IMR-90 (cell line): ENCODE measurements at regions not wholly inside any gene's neighbourhood (a gene's known extent, or its start where the extent isn't known, plus 50 kb on each side); places are given as distances from the start of the nearest gene placed in this dataset.

Source experiments
- ATAC-seq: fragments of 200-7000 bp; cut with Tn5 transposase; 2 replicates; pipeline ENCODE4 v1.9.1; 2020; ENCODE audit warnings: low read depth, mild to moderate bottlenecking, moderate library complexity
- BruUV-seq: library from RNA; stranded (reverse); fragments of 400-500 nt; replicated peaks from 2 replicates; lab custom pipeline; 2021; lab: Mats Ljungman, UMichigan
- CTCF ChIA-PET: fragments of 300-600 bp; formaldehyde crosslinking; extraction: SDS; loops from one replicate; lab custom pipeline; 2021; ENCODE audit warnings: antibody characterized with exemption; lab: Yijun Ruan, JAX
- POLR2A ChIA-PET: fragments of 300-600 bp; sonication (Branson Sonifier 250); formaldehyde crosslinking; loops from one replicate; lab custom pipeline; 2022; ENCODE audit warnings: antibody characterized with exemption; ENCODE audit not compliant: unreplicated experiment; lab: Charles Lee
- DNase-seq: peaks from one replicate; pipeline ENCODE4 v3.0.0; 2013
- H2AFZ ChIP-seq: replicated peaks from 2 replicates; pipeline ENCODE3; 2013; ENCODE audit warnings: low read length, mild to moderate bottlenecking; ENCODE audit not compliant: poor library complexity
- H2AK5ac ChIP-seq: 2 replicates; pipeline ENCODE4 v1.6.1; 2013; ENCODE audit warnings: low read depth, low read length, inconsistent platforms
- H2AK9ac ChIP-seq: replicated peaks from 2 replicates; pipeline ENCODE3; 2013; ENCODE audit warnings: mild to moderate bottlenecking, low read depth, low read length, moderate library complexity; ENCODE audit not compliant: poor library complexity
- H2BK120ac ChIP-seq: 2 replicates; pipeline ENCODE4 v1.6.1; 2013; ENCODE audit warnings: low read depth, low read length, inconsistent platforms
- H2BK15ac ChIP-seq: 3 replicates; pipeline ENCODE4 v1.6.1; 2013; ENCODE audit warnings: low read depth, low read length, inconsistent platforms
- H2BK20ac ChIP-seq: 2 replicates; pipeline ENCODE4 v1.6.1; 2013; ENCODE audit warnings: low read depth, mild to moderate bottlenecking, inconsistent platforms, low read length, moderate library complexity
- H2BK5ac ChIP-seq: 2 replicates; pipeline ENCODE4 v1.6.1; 2013; ENCODE audit warnings: mild to moderate bottlenecking, low read depth, low read length, inconsistent platforms; ENCODE audit not compliant: poor library complexity, severe bottlenecking
- H3K14ac ChIP-seq: replicated peaks from 2 replicates; pipeline ENCODE4 v1.6.1; 2013; ENCODE audit warnings: low read depth, low read length, inconsistent platforms
- H3K18ac ChIP-seq: 2 replicates; pipeline ENCODE4 v1.6.1; 2013; ENCODE audit warnings: low read depth, low read length, control low read depth
- H3K23ac ChIP-seq: 2 replicates; pipeline ENCODE4 v1.6.1; 2013; ENCODE audit warnings: low read depth, low read length, inconsistent platforms
- H3K27ac ChIP-seq: 2 replicates; pipeline ENCODE4 v1.5.1; 2013; ENCODE audit warnings: mild to moderate bottlenecking, control low read depth, low read length; ENCODE audit not compliant: insufficient read depth
- H3K27me3 ChIP-seq: 2 replicates; pipeline ENCODE4 v1.6.1; 2013; ENCODE audit warnings: low read length; ENCODE audit not compliant: control insufficient read depth, insufficient read depth
- H3K36me3 ChIP-seq: 2 replicates; pipeline ENCODE4 v1.6.1; 2013; ENCODE audit warnings: low read length, mixed read lengths; ENCODE audit not compliant: control insufficient read depth, insufficient read depth
- H3K4ac ChIP-seq: 2 replicates; pipeline ENCODE4 v1.6.1; 2013; ENCODE audit warnings: low read depth, low read length, inconsistent platforms
- H3K4me1 ChIP-seq: 2 replicates; pipeline ENCODE4 v1.6.1; 2013; ENCODE audit warnings: low read length, mixed read lengths; ENCODE audit not compliant: control insufficient read depth, insufficient read depth
- H3K4me2 ChIP-seq: 2 replicates; pipeline ENCODE4 v1.6.1; 2013; ENCODE audit warnings: low read depth, mild to moderate bottlenecking, control low read depth, low read length, moderate library complexity
- H3K4me3 ChIP-seq: 2 replicates; pipeline ENCODE4 v1.5.1; 2013; ENCODE audit warnings: low read depth, mild to moderate bottlenecking, control low read depth, low read length, moderate library complexity; ENCODE audit not compliant: insufficient read depth
- H3K56ac ChIP-seq: 2 replicates; pipeline ENCODE4 v1.6.1; 2013; ENCODE audit warnings: low read length, inconsistent platforms; ENCODE audit not compliant: insufficient read depth; ENCODE audit errors: extremely low read depth
- H3K79me1 ChIP-seq, 2 experiments: 2 replicates each; pipeline ENCODE4 v1.6.1; 2013; ENCODE audit warnings: low read length in 2 of 2, inconsistent platforms in 1 of 2, low read depth in 1 of 2
- H3K9ac ChIP-seq: 2 replicates; pipeline ENCODE4 v1.6.1; 2013; ENCODE audit warnings: low read depth, low read length, control low read depth
- H3K9me1 ChIP-seq: 2 replicates; pipeline ENCODE4 v1.6.1; 2013; ENCODE audit warnings: low read length, inconsistent platforms; ENCODE audit not compliant: insufficient read depth
- H3K9me3 ChIP-seq: 2 replicates; pipeline ENCODE4 v1.6.1; 2013; ENCODE audit warnings: low read length; ENCODE audit not compliant: control insufficient read depth, insufficient read depth
- H4K20me1 ChIP-seq: 2 replicates; pipeline ENCODE4 v1.6.1; 2013; ENCODE audit warnings: low read length, inconsistent platforms; ENCODE audit not compliant: insufficient read depth
- H4K5ac ChIP-seq: 2 replicates; pipeline ENCODE4 v1.6.1; 2013; ENCODE audit warnings: mild to moderate bottlenecking, low read depth, low read length, control low read depth
- H4K8ac ChIP-seq, 2 experiments: 2 replicates each; pipeline ENCODE4 v1.6.1; 2013; ENCODE audit warnings: low read depth in 2 of 2, low read length in 2 of 2, control low read depth in 1 of 2, inconsistent platforms in 1 of 2
- H4K91ac ChIP-seq: 2 replicates; pipeline ENCODE4 v1.6.1; 2013; ENCODE audit warnings: low read depth, low read length, inconsistent platforms; ENCODE audit not compliant: insufficient read depth
- POLR2A ChIP-seq: IDR thresholded peaks from 2 replicates; pipeline ENCODE4 v1.6.1; 2012; ENCODE audit warnings: mild to moderate bottlenecking, low read depth, low read length
- RCOR1 ChIP-seq: IDR thresholded peaks from 2 replicates; pipeline ENCODE4 v1.6.1; 2012; ENCODE audit warnings: mild to moderate bottlenecking, low read length, improper control_type of control experiment; ENCODE audit not compliant: insufficient replicate concordance
- WGBS, 2 experiments: methylation state at CpG; one replicate each; pipeline versions ENCODE4 v1.1.5 to v1.1.7; 2013; ENCODE audit warnings: missing lambda C conversion rate in 2 of 2; ENCODE audit not compliant: insufficient read length in 1 of 2; ENCODE audit errors: extremely low coverage in 2 of 2; 5-methylcytosine and 5-hydroxymethylcytosine counted together
- dilution Hi-C: fragments of 300-500 bp; cut with HindIII; formaldehyde crosslinking; loops from one replicate; pipeline ENCODE4 v1.14.3; 2018; ENCODE audit warnings: low sequenced_read_pairs; ENCODE audit not compliant: unreplicated experiment
- in situ Hi-C: fragments of 300-500 bp; cut with MboI; formaldehyde crosslinking; loops from 3 replicates; pipeline ENCODE4 v1.14.3; 2019; ENCODE audit warnings: low sequenced_read_pairs, inconsistent platforms, mixed read lengths
- intact Hi-C: fragments of 100-400 bp; cut with micrococcal nuclease; formaldehyde crosslinking; loops from 2 replicates; pipeline ENCODE4 v1.10.0; 2022

DNA sequence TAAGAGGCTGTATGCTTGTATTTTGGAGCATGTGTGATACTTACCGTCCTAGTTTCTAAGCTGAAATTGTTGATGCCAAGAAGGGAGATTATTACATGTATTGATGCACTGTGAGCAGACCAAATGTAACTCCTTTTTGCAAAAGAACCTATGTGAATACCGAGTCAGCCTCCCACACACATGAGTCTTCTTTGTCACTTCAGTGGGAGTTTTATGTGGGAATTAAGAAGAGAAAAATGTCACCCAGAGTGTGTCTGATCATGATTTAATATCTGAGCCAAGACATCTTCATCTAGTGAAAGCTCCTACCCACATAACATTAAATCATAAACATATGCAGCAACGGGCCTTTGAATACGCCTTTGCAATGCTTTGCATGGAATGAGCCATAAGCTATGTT lies 380.3 kb upstream of the ACTBL2 start:
- H3K56ac ChIP-seq = no peak overlapping the region
- no peak overlapping the region for H3K27ac ChIP-seq
- WGBS, 2 experiments = no CpG with 5 or more reads among the region's 4 CpGs
- no peak overlapping the region for H3K4ac ChIP-seq
- H3K4me3 ChIP-seq = no peak overlapping the region
- no peak overlapping the region for H2BK5ac ChIP-seq
- POLR2A ChIA-PET = no interaction called here
- no peaks in the 10 kb centered on the region for H3K79me1 ChIP-seq
- no peak overlapping the region for H2BK120ac ChIP-seq
- dilution Hi-C loops = no loop called here
- CTCF ChIA-PET = interaction anchor here (0.6 kb wide), 1 partner anchor 634 kb away, joined by 3 read pairs; no protein-coding TSS in a partner anchor
- no peaks in the 10 kb centered on the region for H3K9me1 ChIP-seq
- H2AK5ac ChIP-seq = no peak overlapping the region
- H3K9me3 ChIP-seq = no peaks in the 10 kb centered on the region
- no peaks in the 10 kb centered on the region for H3K36me3 ChIP-seq
- H4K8ac ChIP-seq = no peak overlapping the region; a peak in 1 of 4 replicates
- no peak overlapping the region for H4K5ac ChIP-seq
- H3K4me1 ChIP-seq = peaks cover 2% of the 10 kb centered on the region; the same call in 1 of the 2 replicates
- H2BK15ac ChIP-seq = no peak overlapping the region
- no peak overlapping the region for H3K23ac ChIP-seq
- no peaks in the 10 kb centered on the region for H3K27me3 ChIP-seq
- no peak overlapping the region for H2AFZ ChIP-seq
- intact Hi-C loops = no loop called here
- BruUV-seq = no TSS peak
- in situ Hi-C loops = no loop called here
- H3K18ac ChIP-seq = no peak overlapping the region
- no peak overlapping the region for H4K91ac ChIP-seq
- no peak overlapping the region for H3K9ac ChIP-seq
- H2AK9ac ChIP-seq = no peak overlapping the region
- H2BK20ac ChIP-seq = no peak overlapping the region
- H3K4me2 ChIP-seq = no peak overlapping the region; the same call in 1 of the 2 replicates
- DNase-seq (no peak), ATAC-seq (no peak)
- no peak overlapping the region for H3K14ac ChIP-seq
- TF ChIP-seq RCOR1 (no peak), POLR2A (no peak)
- H4K20me1 ChIP-seq = no peaks in the 10 kb centered on the region
